Loucy (cell line): ENCODE measurements at regions not wholly inside any gene's neighbourhood (a gene's known extent, or its start where the extent isn't known, plus 50 kb on each side); places are given as distances from the start of the nearest gene placed in this dataset.

Source experiments
- CTCF ChIP-seq: fragments of 200-600 bp; sonication (generic); conservative IDR thresholded peaks from 2 replicates; pipeline ENCODE4 v1.5.1; 2014; ENCODE audit warnings: mild to moderate bottlenecking, antibody characterized with exemption, low read length
- EZH2phosphoT487 ChIP-seq: fragments of 200-600 bp; IDR thresholded peaks from 2 replicates; pipeline ENCODE4 v1.6.1; 2018; ENCODE audit warnings: antibody characterized with exemption, mild to moderate bottlenecking, moderate library complexity, borderline replicate concordance

DNA sequence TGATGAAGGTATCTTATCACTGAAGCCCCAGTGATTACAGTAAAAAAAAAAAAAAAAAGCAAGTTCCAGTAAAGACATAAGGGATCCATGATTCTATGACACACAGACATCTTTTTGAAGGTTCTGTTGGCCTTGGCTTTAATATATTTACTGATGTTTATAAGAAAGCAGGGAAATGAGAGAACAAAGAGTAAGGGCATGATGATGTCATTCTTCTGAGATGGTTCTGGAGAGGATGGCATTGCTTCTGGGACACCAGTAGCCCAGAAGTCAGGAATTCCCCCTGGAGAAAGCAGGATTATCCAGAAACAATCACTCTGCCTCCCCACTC is 233.6 kb downstream of the FAM76B start:
- no peak for TF ChIP-seq CTCF
- TF ChIP-seq EZH2phosphoT487 = no peak
